HG02981 (cell line): ENCODE measurements at regions not wholly inside any gene's neighbourhood (a gene's known extent, or its start where the extent isn't known, plus 50 kb on each side); places are given as distances from the start of the nearest gene placed in this dataset.
A peak's percentile ranks its signal among the peaks of the same experiment; 100 is the strongest.

Experiments used
- ATAC-seq: cut with Tn5 transposase; IDR thresholded peaks from one replicate; pipeline ENCODE4 v1.9.1; 2021; ENCODE audit warnings: mild to moderate bottlenecking, moderate library complexity; ENCODE audit not compliant: unreplicated experiment

GRCh38 chr4:104890598-104891275 is 255.9 kb upstream of the TET2 start:
- no peak for ATAC-seq

- ATAC-seq = peak; percentile 69
Observed at GRCh38 chr4:104896660-104897645, 249.7 kb upstream of the TET2 start.

GRCh38 chr4:104899863-104900262 is 246.8 kb upstream of the TET2 start:
- ATAC-seq = no peak

GRCh38 chr4:104901438-104901837 is 245.2 kb upstream of the TET2 start:
- no peak for ATAC-seq

GRCh38 chr4:104901961-104902605 is 244.6 kb upstream of the TET2 start:
- ATAC-seq = no peak

- no peak for ATAC-seq
Observed at GRCh38 chr4:104905065-104905464, 241.6 kb upstream of the TET2 start.

GRCh38 chr4:104905546-104905945 is 241.1 kb upstream of the TET2 start:
- no peak for ATAC-seq

- no peak for ATAC-seq
Observed at GRCh38 chr4:104906276-104906675, 240.4 kb upstream of the TET2 start.

GRCh38 chr4:104907074-104907649 is 239.5 kb upstream of the TET2 start:
- ATAC-seq = no peak

- ATAC-seq = no peak
Observed at GRCh38 chr4:104907991-104908390, 238.7 kb upstream of the TET2 start.

- ATAC-seq = no peak
Observed at GRCh38 chr4:104909376-104909775, 237.3 kb upstream of the TET2 start.

GRCh38 chr4:104912518-104912917 is 234.2 kb upstream of the TET2 start:
- ATAC-seq = no peak

GRCh38 chr4:104915373-104915772 is 231.3 kb upstream of the TET2 start:
- no peak for ATAC-seq

GRCh38 chr4:104915864-104916263 is 230.8 kb upstream of the TET2 start:
- ATAC-seq = no peak

GRCh38 chr4:104919406-104919805 is 227.3 kb upstream of the TET2 start:
- no peak for ATAC-seq

- ATAC-seq = no peak
Observed at GRCh38 chr4:104930298-104930697, 216.4 kb upstream of the TET2 start.

GRCh38 chr4:104930745-104931736 is 215.6 kb upstream of the TET2 start:
- ATAC-seq = peak; percentile 79

GRCh38 chr4:104938624-104939023 is 208.1 kb upstream of the TET2 start:
- no peak for ATAC-seq

- no peak for ATAC-seq
Observed at GRCh38 chr4:104940927-104941326, 205.7 kb upstream of the TET2 start.

GRCh38 chr4:104941661-104942062 is 205.0 kb upstream of the TET2 start:
- ATAC-seq = peak; percentile 71
